NCI-H524 (cell line): ENCODE measurements at regions not wholly inside any gene's neighbourhood (a gene's known extent, or its start where the extent isn't known, plus 50 kb on each side); places are given as distances from the start of the nearest gene placed in this dataset.
"Not testable (repeated sequence)": the region's sequence is repeated elsewhere in the genome, so short reads cannot be mapped to it uniquely, and the experiment has no call there.

ENCODE experiments used
- DNase-seq, 2 experiments: peaks; one replicate each; lab custom pipeline; 2025; lab: John Stamatoyannopoulos, UW

- no peak for DNase-seq
Observed at GRCh38 chr15:96582473-96582872, 252.0 kb downstream of the NR2F2 start.

GRCh38 chr15:96583671-96584070 lies 253.2 kb downstream of the NR2F2 start:
- DNase-seq, result peak; percentile 25 to 63

GRCh38 chr15:96585484-96586386 lies 255.2 kb downstream of the NR2F2 start:
- peak in 1 of 2 experiments; percentile 37 for DNase-seq

GRCh38 chr15:96586901-96587300 lies 256.4 kb downstream of the NR2F2 start:
- DNase-seq, result no peak

- no peak for DNase-seq
Observed at GRCh38 chr15:96589864-96590263, 259.4 kb downstream of the NR2F2 start.

- DNase-seq, result no peak
Observed at GRCh38 chr15:96593735-96594134, 263.2 kb downstream of the NR2F2 start.

- no peak for DNase-seq
Observed at GRCh38 chr15:96595951-96596350, 265.5 kb downstream of the NR2F2 start.

GRCh38 chr15:96598514-96598913 lies 268.0 kb downstream of the NR2F2 start:
- no peak for DNase-seq

GRCh38 chr15:96599268-96599667 lies 268.8 kb downstream of the NR2F2 start:
- DNase-seq, result peak in 1 of 2 experiments; percentile 7

- no peak for DNase-seq
Observed at GRCh38 chr15:96600350-96600749, 269.9 kb downstream of the NR2F2 start.

GRCh38 chr15:96606617-96607016 lies 276.1 kb downstream of the NR2F2 start:
- DNase-seq, result no peak

- DNase-seq, result no peak
Observed at GRCh38 chr15:96610757-96611156, 280.3 kb downstream of the NR2F2 start.

GRCh38 chr15:96612917-96613316 lies 282.4 kb downstream of the NR2F2 start:
- no peak for DNase-seq

GRCh38 chr15:96619174-96619573 lies 288.7 kb downstream of the NR2F2 start:
- DNase-seq, result no peak

- DNase-seq, result no peak
Observed at GRCh38 chr15:96622714-96623113, 292.2 kb downstream of the NR2F2 start.

GRCh38 chr15:96625256-96625655 lies 294.8 kb downstream of the NR2F2 start:
- DNase-seq, result peak in 1 of 2 experiments; percentile 2

GRCh38 chr15:96627031-96627568 lies 296.6 kb downstream of the NR2F2 start:
- no peak for DNase-seq

GRCh38 chr15:96629511-96629910 lies 299.0 kb downstream of the NR2F2 start:
- no peak for DNase-seq

GRCh38 chr15:96638793-96639192 lies 308.3 kb downstream of the NR2F2 start:
- no peak for DNase-seq

- no peak for DNase-seq
Observed at GRCh38 chr15:96645796-96646195, 315.3 kb downstream of the NR2F2 start.

GRCh38 chr15:96648866-96649265 lies 318.4 kb downstream of the NR2F2 start:
- DNase-seq, result no peak

GRCh38 chr15:96657096-96657495 lies 326.6 kb downstream of the NR2F2 start:
- no peak for DNase-seq

GRCh38 chr15:96666979-96667378 lies 336.5 kb downstream of the NR2F2 start:
- not testable (repeated sequence) for DNase-seq

GRCh38 chr15:96670389-96670788 lies 339.9 kb downstream of the NR2F2 start:
- DNase-seq, result no peak
